ENCODE measurements at regions not wholly inside any gene's neighbourhood (a gene's known extent, or its start where the extent isn't known, plus 50 kb on each side); places are given as distances from the start of the nearest gene placed in this dataset.

GRCh38 chr2:2769481-2770431 is 438.7 kb upstream of the MYT1L start:
- TF ChIP-seq POLR2A (IDR thresholded peaks at IDR 0.05) (peak; percentile 35 to 55), CTCF (IDR thresholded peaks at IDR 0.05 in 4 of 5, conservative IDR thresholded peaks at IDR 0.05 in 1 of 5) (peak; percentile 35 to 66 (median 59))

Measured in gastrocnemius medialis (tissue), 4 donors.